NCI-H446 treated with DMSO at 0.1 percent for 48 hours (cell line): ENCODE measurements at regions not wholly inside any gene's neighbourhood (a gene's known extent, or its start where the extent isn't known, plus 50 kb on each side); places are given as distances from the start of the nearest gene placed in this dataset.
A peak's percentile ranks its signal among the peaks of the same experiment; 100 is the strongest.

ENCODE experiments used
- DNase-seq: peaks from one replicate; lab custom pipeline; 2025; lab: John Stamatoyannopoulos, UW

DNA sequence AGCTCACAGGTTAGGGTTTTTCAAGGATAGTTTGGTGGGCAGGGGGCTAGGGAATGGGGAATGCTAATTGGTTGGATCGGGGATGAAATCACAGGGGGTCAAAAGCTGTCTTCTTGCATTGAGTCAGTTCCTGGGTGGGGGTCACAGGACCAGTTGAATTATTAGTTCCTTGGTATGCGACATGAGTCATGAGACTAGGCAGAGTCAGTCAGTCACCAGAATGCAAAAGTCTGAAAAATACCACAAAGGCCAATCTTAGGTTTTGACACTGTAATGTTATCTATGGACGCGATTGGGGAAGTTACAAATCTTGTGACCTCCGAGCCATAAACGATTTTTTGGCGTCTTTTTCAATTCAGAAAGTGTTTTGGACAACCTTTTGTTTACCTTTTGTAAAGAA is 101.2 kb downstream of the ZNF519 start:
- DNase-seq = no peak

DNA sequence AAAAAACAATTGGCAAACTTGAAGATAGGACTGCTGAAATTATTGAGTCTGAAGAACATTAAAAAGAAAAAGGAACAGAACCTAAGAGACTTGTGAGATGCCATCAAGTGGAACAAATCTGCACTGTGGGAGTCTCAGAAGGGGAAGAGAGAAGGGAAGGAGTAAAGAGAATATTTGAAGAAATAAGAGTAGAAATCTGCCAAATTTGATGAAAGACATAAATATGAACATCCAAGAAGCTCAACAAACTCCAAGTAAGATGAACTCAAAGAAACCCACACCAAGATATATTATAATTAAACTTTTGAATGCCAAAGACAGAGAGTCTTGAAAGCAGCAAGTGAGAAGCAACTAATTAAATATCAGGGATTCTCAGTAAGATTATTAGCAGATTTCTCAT is 102.7 kb downstream of the ZNF519 start:
- DNase-seq = no peak

DNA sequence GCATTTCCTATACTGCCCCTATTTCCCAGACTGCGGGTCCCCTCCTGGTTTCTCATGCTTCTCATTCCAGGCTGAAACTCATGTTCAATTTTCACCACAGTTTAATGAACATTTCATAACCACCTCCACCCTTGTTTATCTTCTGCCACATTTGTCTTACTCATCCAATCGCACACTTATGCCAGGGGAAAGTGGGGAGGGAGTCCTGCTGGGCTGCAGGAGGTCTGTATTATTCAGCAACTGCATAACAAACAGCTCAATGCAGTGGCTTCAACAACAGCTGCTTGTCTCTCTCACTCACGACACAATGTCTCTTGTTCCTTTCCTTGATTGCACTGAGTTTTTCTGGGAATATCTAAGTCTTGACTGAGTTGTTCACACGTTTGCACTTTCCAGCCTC is 106.0 kb downstream of the ZNF519 start:
- no peak for DNase-seq

DNA sequence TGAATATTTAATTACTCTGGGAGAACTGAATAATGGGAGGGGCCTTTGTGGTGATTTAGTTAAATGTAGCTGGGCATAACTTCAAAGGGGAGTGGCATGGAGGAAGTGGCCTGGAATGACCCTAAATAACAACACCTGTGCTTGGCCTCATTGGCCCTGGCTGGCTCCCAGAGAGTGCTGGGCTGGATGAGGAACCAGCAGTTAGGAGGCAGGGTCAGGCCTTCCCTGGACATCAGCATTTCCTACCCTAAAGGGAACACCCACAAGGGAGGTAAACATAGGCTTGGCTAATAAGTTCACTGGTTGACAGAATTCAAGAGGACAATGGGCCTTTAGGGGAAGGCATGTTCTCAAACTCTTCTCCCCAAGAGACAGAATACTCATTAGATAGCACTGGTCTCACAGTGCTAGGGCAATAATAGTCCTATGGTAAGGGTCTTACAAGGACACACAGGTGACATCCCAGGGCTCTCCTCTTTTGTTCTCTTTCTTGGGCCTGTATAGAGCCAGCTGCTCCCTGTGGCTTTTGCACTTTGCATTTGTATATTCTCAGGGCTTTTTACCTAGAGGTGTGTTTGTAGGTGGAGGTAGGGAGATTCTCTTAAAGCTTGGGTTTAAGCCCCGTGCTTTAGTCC is 106.8 kb downstream of the ZNF519 start:
- no peak for DNase-seq

DNA sequence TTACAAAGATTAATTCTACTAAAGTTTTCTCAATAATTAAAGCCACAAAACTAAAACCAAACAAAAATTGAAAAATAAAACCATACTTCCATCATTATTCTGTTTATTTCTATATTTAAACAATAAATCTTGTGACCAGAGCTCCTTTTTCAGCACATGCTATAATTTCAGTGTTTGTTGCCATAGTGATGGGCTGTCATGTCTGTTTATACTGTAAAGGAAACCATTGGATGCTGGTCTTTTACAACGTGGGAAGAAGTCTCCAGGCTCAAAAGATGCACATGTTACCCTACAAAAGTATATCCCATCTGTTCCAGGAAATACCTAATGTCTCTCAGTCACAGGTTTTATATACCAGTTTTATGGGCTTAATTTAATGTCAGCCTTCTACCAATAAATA is 100.1 kb upstream of the MC2R start:
- no peak for DNase-seq

DNA sequence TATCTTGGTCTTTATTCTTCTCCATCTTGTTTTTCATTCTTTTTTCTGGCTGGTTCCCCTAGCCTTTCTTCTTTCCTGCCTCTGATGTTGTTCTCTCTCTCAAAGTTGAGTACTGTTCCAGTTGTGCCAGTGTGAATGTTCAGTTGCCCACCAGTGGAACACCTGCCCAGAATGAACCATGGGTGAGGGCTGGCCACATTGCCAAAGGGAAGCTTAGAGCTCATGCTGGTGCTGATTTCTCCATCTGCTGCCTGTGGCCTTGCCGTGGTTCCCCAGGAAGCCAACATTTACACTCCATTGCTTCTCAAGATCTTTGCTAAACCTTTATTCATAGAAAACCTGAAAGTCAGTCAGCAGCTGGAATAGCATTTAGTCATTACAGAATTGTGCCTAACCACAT is 99.1 kb upstream of the MC2R start:
- no peak for DNase-seq

DNA sequence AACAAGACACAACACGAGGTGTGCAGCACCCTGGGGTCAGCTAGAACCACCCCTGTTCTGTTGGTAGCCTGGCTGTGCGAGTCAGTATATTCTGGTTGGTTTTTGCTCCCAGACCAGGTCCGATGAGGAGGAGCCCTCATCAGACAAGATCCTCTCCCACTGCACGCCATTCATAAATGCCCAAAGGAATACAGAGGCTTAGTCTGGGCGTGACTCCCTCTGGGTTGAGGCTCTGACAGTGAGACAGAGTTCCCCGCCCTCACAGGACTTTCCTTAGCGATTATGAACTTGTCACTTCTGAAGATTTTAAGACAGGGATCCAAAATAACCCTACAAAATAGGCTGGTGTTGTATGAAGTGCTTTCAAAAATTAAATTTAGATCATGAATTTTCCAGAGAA is 85.5 kb upstream of the MC2R start:
- no peak for DNase-seq

DNA sequence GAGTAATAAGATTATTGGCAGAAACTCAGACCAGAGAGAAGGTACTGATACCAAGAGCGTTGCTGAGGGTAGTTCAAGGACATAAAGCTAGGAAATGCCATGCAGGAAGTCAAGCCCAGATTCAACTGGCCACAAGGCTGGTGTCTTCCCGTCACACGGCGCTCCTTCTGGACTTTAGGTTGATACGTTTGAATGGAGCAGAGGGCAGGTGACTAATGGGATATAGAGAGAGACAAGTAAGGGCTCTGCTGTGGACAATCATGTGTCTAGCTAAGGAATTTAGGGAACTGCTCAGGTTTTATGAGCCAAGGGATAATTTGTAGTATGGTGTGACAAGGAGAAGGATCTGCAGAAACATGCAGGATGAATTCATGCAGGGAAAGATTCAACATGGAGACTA is 83.9 kb upstream of the MC2R start:
- DNase-seq = no peak

DNA sequence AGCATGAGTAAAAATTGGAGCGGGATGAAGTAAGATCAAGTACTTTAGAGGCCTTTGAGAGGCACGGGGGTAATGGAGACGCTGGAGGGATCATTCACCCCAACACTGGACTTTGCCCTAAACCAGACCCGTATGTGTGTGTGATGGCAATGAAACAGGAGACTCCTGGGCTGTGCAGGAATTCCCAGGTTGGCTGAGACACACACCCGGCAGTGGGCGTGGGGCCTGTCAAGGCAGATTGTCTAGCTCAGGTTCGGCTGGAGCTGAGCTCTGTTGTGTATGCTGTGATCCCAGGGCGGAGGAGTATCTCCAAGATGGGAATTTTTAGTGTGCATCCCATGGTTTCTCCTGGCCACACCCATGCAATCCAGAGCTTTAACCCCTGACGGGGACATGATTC is 83.2 kb upstream of the MC2R start:
- DNase-seq = no peak

DNA sequence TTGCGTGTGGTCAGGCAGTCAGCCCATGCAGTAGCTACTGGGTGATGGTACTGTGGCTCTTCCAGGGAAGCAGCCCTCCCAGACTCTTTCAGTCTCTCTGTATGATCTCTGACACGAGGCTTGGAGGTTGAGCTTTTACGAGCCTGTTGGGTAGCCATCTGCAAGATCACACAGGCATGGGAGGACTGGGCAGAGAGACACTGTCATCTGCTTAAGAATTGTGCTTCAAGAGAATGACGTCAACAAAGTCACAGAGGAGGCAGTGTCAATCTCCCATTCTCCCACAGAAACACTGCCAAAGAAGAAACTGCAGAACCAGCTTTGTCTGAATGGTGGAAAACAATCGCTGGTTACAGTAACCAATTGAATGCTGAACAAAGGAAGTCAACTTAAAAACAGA is 78.4 kb upstream of the MC2R start:
- DNase-seq = no peak

DNA sequence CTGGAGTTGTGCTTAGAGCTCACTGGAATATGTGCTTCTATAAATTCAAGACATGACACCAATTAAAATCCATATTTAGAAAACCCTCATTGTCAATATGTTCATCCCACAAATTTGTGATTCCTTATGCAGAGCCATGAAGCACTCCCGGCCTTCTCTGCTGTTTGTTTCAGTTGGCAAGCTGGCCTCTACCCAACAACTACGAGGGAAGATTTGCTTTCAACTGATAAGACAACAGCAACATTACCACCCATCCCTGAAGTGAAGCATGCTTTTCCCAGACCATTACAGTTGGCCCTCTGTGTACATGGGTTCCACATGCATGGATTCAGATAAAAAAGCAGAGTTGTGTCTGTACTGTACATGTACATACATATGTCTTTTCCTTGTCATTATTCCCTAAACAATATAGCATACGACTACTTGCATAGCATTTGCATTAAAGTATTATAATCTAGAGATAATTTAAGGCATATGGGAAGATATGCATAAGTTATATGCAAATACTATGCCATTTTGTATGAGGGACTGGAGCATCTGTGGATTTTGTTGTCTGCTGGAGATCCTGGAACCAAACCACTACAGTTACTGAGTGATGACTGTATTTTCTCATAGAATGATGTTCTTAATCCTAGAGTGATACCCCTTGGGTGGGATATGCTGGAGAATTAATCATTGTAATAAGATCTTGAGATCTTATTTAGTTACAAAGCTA is 77.6 kb upstream of the MC2R start:
- DNase-seq = no peak

DNA sequence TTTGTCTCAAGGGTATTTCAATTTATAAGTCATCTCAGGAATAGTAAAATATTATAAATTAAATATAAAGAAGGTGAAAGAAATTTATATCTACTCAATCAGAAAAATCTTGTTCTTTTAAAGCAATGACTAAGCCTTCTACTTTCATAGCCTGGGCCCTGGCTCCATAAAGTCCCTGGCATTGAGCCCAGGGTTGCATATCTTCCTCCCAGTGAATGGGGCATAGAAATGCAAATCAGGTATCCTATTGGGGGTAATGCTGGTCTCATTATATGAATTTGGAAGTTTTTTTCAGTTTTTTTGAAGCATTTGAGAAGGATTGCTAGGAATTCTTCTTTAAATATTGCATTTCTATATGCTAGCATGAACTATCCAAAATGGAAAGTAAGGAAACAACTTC is 73.9 kb upstream of the MC2R start:
- peak; percentile 38 for DNase-seq

DNA sequence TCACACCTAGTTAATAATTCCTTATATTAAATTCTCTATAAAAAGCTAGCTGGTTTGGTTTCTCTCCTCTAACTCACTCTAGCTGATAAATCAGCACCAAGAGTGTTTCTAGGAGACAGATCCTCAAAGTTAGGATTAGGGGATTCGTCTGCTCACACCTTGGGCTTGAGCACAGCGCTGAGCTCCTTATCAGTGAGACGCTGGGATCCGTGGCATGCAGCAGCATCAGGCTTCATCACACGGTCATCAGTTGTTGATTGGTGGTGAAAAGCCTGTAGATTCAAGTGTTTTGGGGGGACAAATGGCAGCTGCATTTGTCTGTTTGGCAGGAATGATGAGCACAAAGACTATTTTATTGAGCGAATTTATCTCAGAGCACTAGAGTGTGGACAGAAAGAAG is 72.6 kb upstream of the MC2R start:
- DNase-seq = no peak

DNA sequence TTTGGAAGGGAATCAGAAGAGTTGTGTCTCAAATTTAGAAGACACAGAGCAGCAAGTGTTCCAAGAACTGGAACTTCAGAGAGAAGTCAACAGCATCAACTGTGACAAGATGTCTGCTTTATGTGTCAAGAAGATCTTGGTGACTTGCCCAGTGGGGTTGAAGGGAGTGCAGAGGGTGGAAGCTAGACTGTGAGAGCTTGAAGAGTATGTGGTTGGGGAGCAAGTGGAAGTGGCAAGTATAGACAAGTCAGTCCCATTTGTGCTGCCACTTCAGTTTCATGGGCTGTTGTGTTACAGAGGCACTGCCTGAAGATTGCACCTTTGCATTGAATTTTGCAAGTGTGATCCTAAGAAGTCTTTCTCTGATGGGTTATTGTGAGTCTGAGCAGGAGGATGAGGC is 68.7 kb upstream of the MC2R start:
- DNase-seq = no peak

DNA sequence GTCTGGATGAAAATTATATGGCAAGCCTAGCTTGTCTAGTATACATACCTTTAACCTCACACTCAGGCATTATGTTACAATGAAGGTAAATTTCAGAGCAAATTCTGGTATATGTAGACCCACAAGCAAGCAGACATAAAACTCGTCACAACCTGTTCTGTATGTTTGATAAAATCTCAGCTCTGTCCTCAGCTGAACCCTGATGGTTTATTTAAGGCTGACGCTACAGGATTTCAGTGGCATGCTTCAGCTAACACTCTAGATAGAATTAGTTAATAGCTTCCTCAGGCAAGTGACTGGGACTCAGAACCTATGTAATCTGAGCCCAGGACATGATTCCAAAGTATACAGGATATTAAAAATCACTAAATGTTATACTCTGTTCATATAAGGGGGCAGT is 68.2 kb upstream of the MC2R start:
- no peak for DNase-seq

DNA sequence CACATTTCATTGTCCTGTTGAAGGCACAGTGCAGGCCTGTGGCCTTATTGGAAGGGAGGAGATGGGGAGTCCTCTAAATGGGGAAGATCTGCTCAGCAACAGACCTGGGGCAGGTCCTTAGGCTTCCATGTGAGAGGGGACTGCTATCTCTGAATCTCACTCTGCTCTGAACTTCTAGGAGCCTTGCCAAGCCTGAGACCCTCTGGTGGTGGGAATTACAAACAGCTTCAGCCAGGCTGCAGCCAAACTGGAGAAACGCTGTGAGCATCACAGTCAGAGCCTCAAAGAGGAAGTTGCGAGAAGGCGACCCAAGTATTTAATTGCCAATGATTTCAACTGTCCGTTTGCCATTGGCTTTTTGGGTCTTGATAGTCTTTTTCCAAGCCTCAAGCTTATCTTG is 66.8 kb upstream of the MC2R start:
- no peak for DNase-seq

DNA sequence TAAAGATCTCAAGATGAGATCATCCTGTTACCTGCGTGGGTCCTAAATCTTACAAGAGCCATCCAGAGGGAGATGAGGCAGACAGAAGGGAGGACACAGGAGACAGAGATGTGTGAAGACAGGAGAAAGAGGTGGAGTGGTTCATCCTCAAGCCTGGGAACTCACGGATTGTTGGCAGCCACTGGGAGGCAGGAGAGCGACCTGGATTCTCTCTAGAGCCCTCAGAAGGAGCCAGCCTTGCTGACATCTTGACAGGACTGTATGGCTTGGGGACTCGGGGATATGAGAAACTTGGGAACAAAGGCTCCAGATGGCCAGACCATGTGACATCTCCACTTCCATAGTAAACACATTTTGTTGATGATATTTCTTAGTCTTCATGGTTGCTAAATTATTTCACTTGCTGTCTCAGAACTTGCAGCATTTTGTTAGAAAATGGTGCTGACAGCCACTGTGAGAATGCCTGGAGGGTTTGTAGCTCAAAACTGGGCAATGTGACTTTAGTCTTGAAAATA is 57.8 kb upstream of the MC2R start:
- no peak for DNase-seq
